ENCODE measurements at regions not wholly inside any gene's neighbourhood (a gene's known extent, or its start where the extent isn't known, plus 50 kb on each side); places are given as distances from the start of the nearest gene placed in this dataset.

- no peak overlapping the region for H3K27ac ChIP-seq (ENCODE audit: insufficient read depth, low read length)
- H3K4me1 ChIP-seq (ENCODE audit: control insufficient read depth, insufficient read depth, low read length) = no peaks in the 10 kb centered on the region
- WGBS, 2 experiments (ENCODE audit: extremely low coverage in 2 of 2, insufficient read length in 1 of 2) = no CpG with 5 or more reads among the region's 3 CpGs
- CTCF ChIA-PET = interaction anchor here (0.6 kb wide), 1 partner anchor 597 kb away, joined by 3 read pairs; no protein-coding TSS in a partner anchor
- intact Hi-C loops (cut with micrococcal nuclease) = no loop called here
- H2BK5ac ChIP-seq (ENCODE audit: low read depth, low read length, poor library complexity, severe bottlenecking) = no peak overlapping the region
- no TSS peak for BruUV-seq (replicated peaks)
- H2AFZ ChIP-seq (replicated peaks; ENCODE audit: low read length, poor library complexity) = no peak overlapping the region
- no peak overlapping the region for H3K14ac ChIP-seq (replicated peaks; ENCODE audit: low read depth, low read length)
- H3K27me3 ChIP-seq (ENCODE audit: control insufficient read depth, insufficient read depth, low read length) = no peaks in the 10 kb centered on the region
- H3K36me3 ChIP-seq (ENCODE audit: control insufficient read depth, insufficient read depth, low read length) = no peaks in the 10 kb centered on the region
- no peaks in the 10 kb centered on the region for H4K20me1 ChIP-seq (ENCODE audit: insufficient read depth, low read length)
- no peak overlapping the region for H3K9ac ChIP-seq (ENCODE audit: low read depth, low read length)
- POLR2A ChIA-PET (ENCODE audit: unreplicated experiment) = no interaction called here
- no peak overlapping the region for H3K4me2 ChIP-seq (ENCODE audit: low read depth, low read length)
- no peak overlapping the region for H2BK20ac ChIP-seq (ENCODE audit: low read depth, low read length)
- no peak overlapping the region for H4K8ac ChIP-seq (ENCODE audit: low read depth in 2 of 2, low read length in 2 of 2)
- no peak overlapping the region for H3K56ac ChIP-seq (ENCODE audit: extremely low read depth, insufficient read depth, low read length)
- no peak overlapping the region for H3K4ac ChIP-seq (ENCODE audit: low read depth, low read length)
- H3K9me1 ChIP-seq (ENCODE audit: insufficient read depth, low read length) = no peaks in the 10 kb centered on the region
- H3K4me3 ChIP-seq (ENCODE audit: insufficient read depth, low read depth, low read length) = no peak overlapping the region
- dilution Hi-C loops (cut with HindIII; ENCODE audit: low sequenced_read_pairs, unreplicated experiment) = no loop called here
- H2AK5ac ChIP-seq (ENCODE audit: low read depth, low read length) = no peak overlapping the region
- H3K23ac ChIP-seq (ENCODE audit: low read depth, low read length) = no peak overlapping the region
- no peak overlapping the region for H2BK120ac ChIP-seq (ENCODE audit: low read depth, low read length)
- no peak overlapping the region for H2AK9ac ChIP-seq (replicated peaks; ENCODE audit: low read depth, low read length, poor library complexity)
- no peaks in the 10 kb centered on the region for H3K79me1 ChIP-seq (ENCODE audit: low read depth in 1 of 2, low read length in 2 of 2)
- ATAC-seq (ENCODE audit: low read depth) = no peak; the same call in 1 of the 2 replicates
- no peaks in the 10 kb centered on the region for H3K9me3 ChIP-seq (ENCODE audit: control insufficient read depth, insufficient read depth, low read length)
- no peak overlapping the region for H4K5ac ChIP-seq (ENCODE audit: low read depth, low read length)
- in situ Hi-C loops (cut with MboI; ENCODE audit: low sequenced_read_pairs) = no loop called here
- no peak for DNase-seq
- no peak overlapping the region for H2BK15ac ChIP-seq (ENCODE audit: low read depth, low read length)
- no peak overlapping the region for H3K18ac ChIP-seq (ENCODE audit: low read depth, low read length)
- TF ChIP-seq MXI1 (IDR thresholded peaks at IDR 0.05; ENCODE audit: borderline replicate concordance, low read depth, low read length) = no peak
- no peak for TF ChIP-seq CEBPB (IDR thresholded peaks at IDR 0.05; ENCODE audit: low read depth, low read length)
- no peak for TF ChIP-seq ELK1 (IDR thresholded peaks at IDR 0.05; ENCODE audit: borderline replicate concordance, low read depth, low read length)
- no peak for TF ChIP-seq RCOR1 (IDR thresholded peaks at IDR 0.05; ENCODE audit: insufficient replicate concordance, low read length)
- TF ChIP-seq FOS (IDR thresholded peaks at IDR 0.05; ENCODE audit: low read depth, low read length) = no peak
- TF ChIP-seq CHD1 (IDR thresholded peaks at IDR 0.05; ENCODE audit: low read depth, low read length) = no peak
- no peak for TF ChIP-seq CTCF (conservative IDR thresholded peaks at IDR 0.05; ENCODE audit: low read depth, low read length)
- no peak overlapping the region for H4K91ac ChIP-seq (ENCODE audit: insufficient read depth, low read depth, low read length)
These were observed 445.8 kb upstream of the RIOK2 start for GRCh38 chr5:97628807-97629206.
